ENCODE measurements at regions not wholly inside any gene's neighbourhood (a gene's known extent, or its start where the extent isn't known, plus 50 kb on each side); places are given as distances from the start of the nearest gene placed in this dataset.

- TF ChIP-seq CTCF (IDR thresholded peaks at IDR 0.05; ENCODE audit: poor library complexity), result peak; percentile 3
- no peak for TF ChIP-seq EZH2phosphoT487 (IDR thresholded peaks at IDR 0.05; ENCODE audit: low read depth, severe bottlenecking, unreplicated experiment)
Observed at GRCh38 chr15:48025118-48025517, 95.7 kb upstream of the SLC24A5 start.
